ENCODE measurements at regions not wholly inside any gene's neighbourhood (a gene's known extent, or its start where the extent isn't known, plus 50 kb on each side); places are given as distances from the start of the nearest gene placed in this dataset.

GRCh38 chr10:80860719-80861118 is 323.0 kb downstream of the SH2D4B start:
- 43% methylated on average over 1 of the region's 1 CpG; no CpG with 5 or more reads in 1 of the 2 donors for WGBS, 2 donors (ENCODE audit: low coverage in 1 of 2)
- Histone ChIP-seq H3K27ac (no peak overlapping the region), H3K4me1 (no peaks in the 10 kb centered on the region), H3K36me3 (no peaks in the 10 kb centered on the region), H3K9me3 (no peaks in the 10 kb centered on the region), H3K27me3 (peaks cover 4% of the 10 kb centered on the region), H3K4me3 (no peak overlapping the region)
- ATAC-seq, result no peak
- TF ChIP-seq EP300 (IDR thresholded peaks at IDR 0.05) (no peak), CTCF (IDR thresholded peaks at IDR 0.05) (no peak), POLR2AphosphoS5 (IDR thresholded peaks at IDR 0.05) (no peak), POLR2A (IDR thresholded peaks at IDR 0.05) (no peak)

- no peaks in the 10 kb centered on the region for H3K27me3 ChIP-seq
- H3K4me3 ChIP-seq, result no peak overlapping the region
- H3K27ac ChIP-seq, result no peak overlapping the region
- TF ChIP-seq EP300 (IDR thresholded peaks at IDR 0.05), result no peak
- no peaks in the 10 kb centered on the region for H3K9me3 ChIP-seq
- no peak for ATAC-seq
- H3K4me1 ChIP-seq, result no peaks in the 10 kb centered on the region
- H3K36me3 ChIP-seq, result no peaks in the 10 kb centered on the region
Measured at GRCh38 chr10:80861882-80862281, 324.2 kb downstream of the SH2D4B start.

- Histone ChIP-seq H3K27ac (no peak overlapping the region), H3K4me1 (no peaks in the 10 kb centered on the region), H3K4me3 (no peak overlapping the region), H3K9me3 (peaks cover 0 to 4% (median 0%) of the 10 kb centered on the region in 3 donors), H3K36me3 (no peaks in the 10 kb centered on the region), H3K27me3 (no peaks in the 10 kb centered on the region)
- no peak for ATAC-seq
- TF ChIP-seq CTCF (IDR thresholded peaks at IDR 0.05) (no peak), POLR2AphosphoS5 (IDR thresholded peaks at IDR 0.05) (no peak)
- 91% methylated on average over 1 of the region's 1 CpG for WGBS, 2 donors (ENCODE audit: low coverage in 1 of 2)
Measured at GRCh38 chr10:80870282-80870681, 332.6 kb downstream of the SH2D4B start.

- TF ChIP-seq EP300 (IDR thresholded peaks at IDR 0.05) (no peak), POLR2A (IDR thresholded peaks at IDR 0.05) (no peak), CTCF (IDR thresholded peaks at IDR 0.05) (no peak), POLR2AphosphoS5 (IDR thresholded peaks at IDR 0.05) (no peak)
- no peak for ATAC-seq
- Histone ChIP-seq H3K27me3 (no peaks in the 10 kb centered on the region), H3K36me3 (no peaks in the 10 kb centered on the region), H3K9me3 (peaks cover 0 to 4% (median 0%) of the 10 kb centered on the region in 3 donors), H3K4me1 (no peaks in the 10 kb centered on the region), H3K27ac (no peak overlapping the region), H3K4me3 (no peak overlapping the region)
Measured at GRCh38 chr10:80871083-80871482, 333.4 kb downstream of the SH2D4B start.

GRCh38 chr10:80878330-80878729 is 340.6 kb downstream of the SH2D4B start:
- Histone ChIP-seq H3K36me3 (no peaks in the 10 kb centered on the region), H3K27me3 (peaks cover 4% of the 10 kb centered on the region), H3K4me3 (no peak overlapping the region), H3K27ac (no peak overlapping the region), H3K4me1 (no peaks in the 10 kb centered on the region), H3K9me3 (peaks cover 0 to 7% (median 0%) of the 10 kb centered on the region in 3 donors)
- TF ChIP-seq POLR2A (IDR thresholded peaks at IDR 0.05), result no peak
- TF ChIP-seq POLR2AphosphoS5 (IDR thresholded peaks at IDR 0.05), result no peak
- no peak for TF ChIP-seq CTCF (IDR thresholded peaks at IDR 0.05)
- TF ChIP-seq EP300 (IDR thresholded peaks at IDR 0.05), result no peak
- WGBS, 2 donors (ENCODE audit: low coverage in 1 of 2), result 82 to 90% methylated on average over 1 of the region's 1 CpG
- ATAC-seq, result no peak

- TF ChIP-seq CTCF (IDR thresholded peaks at IDR 0.05), result no peak
- no peak for TF ChIP-seq POLR2A (IDR thresholded peaks at IDR 0.05)
- TF ChIP-seq EP300 (IDR thresholded peaks at IDR 0.05), result no peak
- no peak for TF ChIP-seq POLR2AphosphoS5 (IDR thresholded peaks at IDR 0.05)
- Histone ChIP-seq H3K9me3 (peaks cover 0 to 4% (median 0%) of the 10 kb centered on the region in 3 donors), H3K27ac (no peak overlapping the region), H3K4me1 (no peaks in the 10 kb centered on the region), H3K36me3 (no peaks in the 10 kb centered on the region), H3K27me3 (peaks cover 7% of the 10 kb centered on the region), H3K4me3 (no peak overlapping the region)
- ATAC-seq, result no peak
- 86 to 100% methylated on average over 1 of the region's 1 CpG for WGBS, 2 donors (ENCODE audit: low coverage in 1 of 2)
Measured at GRCh38 chr10:80890146-80890545, 352.4 kb downstream of the SH2D4B start.
